ENCODE measurements at regions not wholly inside any gene's neighbourhood (a gene's known extent, or its start where the extent isn't known, plus 50 kb on each side); places are given as distances from the start of the nearest gene placed in this dataset.

DNA sequence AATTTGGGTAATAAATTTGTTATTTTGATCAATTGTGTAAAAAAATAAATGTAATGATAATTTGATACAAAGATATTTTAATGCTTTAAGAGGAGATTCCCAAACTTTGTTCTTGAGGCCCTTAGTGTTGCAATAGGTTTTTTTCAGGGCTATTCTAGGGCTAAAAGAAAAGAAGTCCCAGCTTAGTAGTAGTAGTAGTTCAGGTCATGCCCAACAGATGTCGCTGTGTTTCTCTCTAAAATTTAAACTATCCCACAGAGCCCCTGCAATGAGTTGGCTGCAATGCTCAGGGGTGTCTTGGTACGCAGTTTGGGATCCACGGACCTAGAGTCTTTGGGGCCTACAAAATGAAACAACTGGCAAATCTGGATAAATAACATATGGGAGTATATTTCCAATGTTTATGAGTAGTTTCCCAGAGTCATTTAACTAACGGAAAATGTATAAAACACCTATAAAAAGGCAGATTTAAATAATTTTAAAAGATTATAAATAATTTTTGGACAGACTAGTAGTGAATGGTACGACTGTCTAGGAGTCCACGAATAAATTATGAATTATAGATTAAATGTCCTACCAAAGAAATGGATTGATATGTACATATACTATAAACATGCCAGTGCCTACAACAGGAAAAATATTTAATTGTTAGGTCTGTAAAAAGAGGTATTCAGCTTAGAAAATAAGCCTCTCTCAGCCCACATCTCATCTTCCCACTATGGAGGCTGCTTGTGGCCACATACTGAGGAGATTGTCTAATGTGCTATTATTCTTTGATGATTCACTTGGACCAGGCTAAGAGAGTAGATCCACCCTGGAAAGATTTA, 228.5 kb upstream of the PMFBP1 start:
- Histone ChIP-seq H2AFZ (ENCODE audit: low read length) (no peak overlapping the region), H4K20me1 (replicated peaks in 1 of 2; ENCODE audit: control insufficient read depth in 1 of 2, insufficient read depth in 2 of 2, low read length in 2 of 2) (no peaks in the 10 kb centered on the region), H2BK20ac (ENCODE audit: low read length) (no peak overlapping the region), H3K23me2 (ENCODE audit: low read depth, low read length) (no peaks in the 10 kb centered on the region; the same call in 1 of the 2 replicates), H3K79me1 (ENCODE audit: low read depth, low read length) (no peaks in the 10 kb centered on the region), H4K91ac (replicated peaks; ENCODE audit: insufficient read length, low read length) (no peak overlapping the region), H3K4me2 (ENCODE audit: insufficient read depth in 1 of 2, low read depth in 2 of 2, low read length in 2 of 2) (no peak overlapping the region), H3K4me1 (replicated peaks in 1 of 4; ENCODE audit: control insufficient read depth in 3 of 4, insufficient read depth in 4 of 4, low read length in 3 of 4) (peaks cover 0 to 2% (median 0%) of the 10 kb centered on the region in 4 experiments; a peak in 1 of 7 replicates), H3K27me3 (replicated peaks in 1 of 4; ENCODE audit: control insufficient read depth in 3 of 4, extremely low read depth in 1 of 4, insufficient read depth in 3 of 4, low read length in 3 of 4) (no peaks in the 10 kb centered on the region), H3K18ac (ENCODE audit: extremely low read depth, low read length) (no peak overlapping the region), H3K4me3 (ENCODE audit: extremely low read depth in 1 of 4, insufficient read depth in 2 of 4, low read depth in 3 of 4, low read length in 4 of 4) (no peak overlapping the region), H3K36me3 (ENCODE audit: control insufficient read depth in 2 of 4, insufficient read depth in 4 of 4, low read length in 3 of 4) (peaks cover 0 to 1% (median 0%) of the 10 kb centered on the region in 4 experiments; a peak in 1 of 8 replicates), H3K56ac (replicated peaks; ENCODE audit: insufficient read length, low read depth, low read length) (no peak overlapping the region), H4K8ac (ENCODE audit: extremely low read depth, insufficient read depth, low read length) (no peak overlapping the region), H2BK120ac (replicated peaks; ENCODE audit: low read depth, low read length) (no peak overlapping the region), H3K23ac (ENCODE audit: insufficient read length) (no peak overlapping the region), H3K14ac (ENCODE audit: insufficient read length) (no peak overlapping the region), H3K4ac (replicated peaks; ENCODE audit: insufficient read length, low read depth, low read length) (no peak overlapping the region), H3K9ac (replicated peaks in 1 of 4; ENCODE audit: extremely low read depth in 1 of 4, low read depth in 3 of 4, low read length in 3 of 4) (no peak overlapping the region), H3K9me3 (ENCODE audit: insufficient read depth in 2 of 2, low read depth in 1 of 2, low read length in 1 of 2) (no peaks in the 10 kb centered on the region), H3K27ac (ENCODE audit: low read depth, low read length) (no peak overlapping the region), H4K5ac (ENCODE audit: insufficient read length, low read depth, low read length) (no peak overlapping the region), H2BK12ac (ENCODE audit: low read depth, low read length) (no peak overlapping the region), H2BK5ac (ENCODE audit: low read depth, low read length) (no peak overlapping the region), H2AK5ac (ENCODE audit: low read depth, low read length) (no peak overlapping the region), H3K79me2 (ENCODE audit: control insufficient read depth in 1 of 2, insufficient read depth in 2 of 2, low read length in 2 of 2) (no peaks in the 10 kb centered on the region), H2BK15ac (ENCODE audit: low read length) (no peak overlapping the region)
- WGBS, 2 experiments (ENCODE audit: extremely low coverage in 1 of 2, insufficient coverage in 1 of 2, insufficient read length in 1 of 2, insufficient replicate concordance in 2 of 2, low coverage in 1 of 2, low lambda C conversion rate in 2 of 2, missing lambda C conversion rate in 1 of 2), result 53% methylated on average over 6 of the region's 6 CpGs; no CpG with 5 or more reads in 1 of the 2 experiments
- CTCF ChIA-PET (ENCODE audit: partially characterized antibody), result interaction anchor here (0.5 to 2.8 kb wide), 33 partner anchors 11 to 648 kb away, joined by 3 to 13 read pairs (median 4); partner anchors contain the start of gene ZFHX3
- POLR2A ChIA-PET (ENCODE audit: partially characterized antibody), result interaction anchor here (0.9 to 2.6 kb wide), 2 partner anchors 9 to 11 kb away, joined by 4 to 8 read pairs; no protein-coding TSS in a partner anchor
- DNase-seq (ENCODE audit: low read depth in 1 of 2, low spot score in 2 of 2) (peak in 1 of 2 experiments; percentile 74), FAIRE-seq (peak; percentile 78)
- TF ChIP-seq RAD21 (IDR thresholded peaks at IDR 0.05 in 1 of 2, conservative IDR thresholded peaks at IDR 0.05 in 1 of 2; ENCODE audit: low read depth in 2 of 2, low read length in 2 of 2) (peak; percentile 63 to 77), HDAC6 (IDR thresholded peaks at IDR 0.05; ENCODE audit: low read depth, low read length) (no peak), ZNF274 (IDR thresholded peaks at IDR 0.05; ENCODE audit: borderline replicate concordance, extremely low read depth, low read length) (no peak), SP2 (IDR thresholded peaks at IDR 0.05; ENCODE audit: low read length) (no peak), EGR1 (IDR thresholded peaks at IDR 0.05; ENCODE audit: borderline replicate concordance, low read depth, low read length) (no peak), MAX (IDR thresholded peaks at IDR 0.05) (no peak), CHD1 (IDR thresholded peaks at IDR 0.05; ENCODE audit: low read depth, low read length) (no peak), CEBPB (IDR thresholded peaks at IDR 0.05; ENCODE audit: low read depth, low read length) (peak; percentile 86)
- TF ChIP-seq, protein P1, sequence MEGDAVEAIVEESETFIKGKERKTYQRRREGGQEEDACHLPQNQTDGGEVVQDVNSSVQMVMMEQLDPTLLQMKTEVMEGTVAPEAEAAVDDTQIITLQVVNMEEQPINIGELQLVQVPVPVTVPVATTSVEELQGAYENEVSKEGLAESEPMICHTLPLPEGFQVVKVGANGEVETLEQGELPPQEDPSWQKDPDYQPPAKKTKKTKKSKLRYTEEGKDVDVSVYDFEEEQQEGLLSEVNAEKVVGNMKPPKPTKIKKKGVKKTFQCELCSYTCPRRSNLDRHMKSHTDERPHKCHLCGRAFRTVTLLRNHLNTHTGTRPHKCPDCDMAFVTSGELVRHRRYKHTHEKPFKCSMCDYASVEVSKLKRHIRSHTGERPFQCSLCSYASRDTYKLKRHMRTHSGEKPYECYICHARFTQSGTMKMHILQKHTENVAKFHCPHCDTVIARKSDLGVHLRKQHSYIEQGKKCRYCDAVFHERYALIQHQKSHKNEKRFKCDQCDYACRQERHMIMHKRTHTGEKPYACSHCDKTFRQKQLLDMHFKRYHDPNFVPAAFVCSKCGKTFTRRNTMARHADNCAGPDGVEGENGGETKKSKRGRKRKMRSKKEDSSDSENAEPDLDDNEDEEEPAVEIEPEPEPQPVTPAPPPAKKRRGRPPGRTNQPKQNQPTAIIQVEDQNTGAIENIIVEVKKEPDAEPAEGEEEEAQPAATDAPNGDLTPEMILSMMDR (IDR thresholded peaks at IDR 0.05; ENCODE audit: control extremely low read depth in 1 of 3, insufficient read depth in 1 of 3, low read depth in 1 of 3, low read length in 3 of 3), result peak in 2 of 3 experiments; percentile 63 to 67; a peak in 3 of 4 replicates
